ENCODE measurements at regions not wholly inside any gene's neighbourhood (a gene's known extent, or its start where the extent isn't known, plus 50 kb on each side); places are given as distances from the start of the nearest gene placed in this dataset.
"Not testable (repeated sequence)": the region's sequence is repeated elsewhere in the genome, so short reads cannot be mapped to it uniquely, and the experiment has no call there.

DNA sequence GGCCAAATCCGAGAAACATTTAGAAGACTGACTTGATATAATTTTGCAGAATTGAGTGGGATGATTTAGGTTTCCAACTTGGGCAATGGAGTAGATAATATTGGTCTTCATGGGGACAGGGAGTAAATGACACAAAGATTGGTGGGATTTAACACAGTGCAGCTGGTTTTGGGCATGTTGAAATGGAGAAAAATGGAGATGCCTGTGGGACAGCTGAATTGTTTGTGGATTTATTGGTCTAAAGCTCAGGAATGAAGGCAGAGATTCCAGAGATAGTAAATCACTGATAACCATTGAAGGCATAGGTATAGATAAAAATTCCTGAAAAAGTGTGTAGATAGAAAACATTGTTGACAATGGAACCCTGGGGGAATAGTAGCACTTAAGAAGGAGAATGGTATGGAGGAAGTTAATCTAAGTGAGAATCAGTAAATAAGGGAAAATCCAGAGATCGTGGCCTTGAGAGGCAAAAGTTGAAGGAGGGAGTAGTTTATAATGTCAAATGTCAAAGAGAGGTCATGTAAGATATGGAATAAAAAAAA lies 120.9 kb upstream of the ATP2B1 start:
- no peak overlapping the region for H3K4me3 Mint-ChIP-seq
- H3K27ac Mint-ChIP-seq, result no peak overlapping the region
- ATAC-seq (ENCODE audit: low read depth), result no peak
- POLR2A ChIA-PET, result no interaction called here
- H3K36me3 Mint-ChIP-seq, result no peaks in the 10 kb centered on the region
- peaks cover 3% of the 10 kb centered on the region for H3K27me3 Mint-ChIP-seq
- H3K9me3 Mint-ChIP-seq, result no peaks in the 10 kb centered on the region
- H3K4me1 Mint-ChIP-seq, result no peaks in the 10 kb centered on the region
- no peak for DNase-seq

DNA sequence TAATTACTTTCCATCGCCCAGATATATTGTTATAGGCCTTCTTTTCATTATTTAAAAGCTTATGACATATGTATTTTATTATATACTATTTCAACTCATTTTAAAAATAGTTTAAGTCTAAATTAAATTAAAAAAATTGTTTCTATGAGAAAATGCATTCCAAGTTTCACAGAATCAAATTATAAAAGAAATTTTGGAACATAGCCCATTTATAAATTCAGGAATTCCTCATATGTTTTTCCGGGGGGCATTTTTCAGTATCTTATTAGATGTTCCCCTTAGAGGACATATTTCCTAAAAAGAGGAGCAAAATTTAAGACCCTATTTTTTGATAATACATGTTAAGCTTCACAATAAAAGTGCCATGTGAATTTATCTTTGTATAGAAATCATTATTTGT lies 119.9 kb upstream of the ATP2B1 start:
- no peaks in the 10 kb centered on the region for H3K4me1 Mint-ChIP-seq
- H3K27me3 Mint-ChIP-seq, result peaks cover 3% of the 10 kb centered on the region
- DNase-seq (no peak), ATAC-seq (ENCODE audit: low read depth) (no peak)
- H3K4me3 Mint-ChIP-seq, result no peak overlapping the region
- H3K36me3 Mint-ChIP-seq, result no peaks in the 10 kb centered on the region
- no peak overlapping the region for H3K27ac Mint-ChIP-seq
- POLR2A ChIA-PET, result no interaction called here
- H3K9me3 Mint-ChIP-seq, result no peaks in the 10 kb centered on the region

DNA sequence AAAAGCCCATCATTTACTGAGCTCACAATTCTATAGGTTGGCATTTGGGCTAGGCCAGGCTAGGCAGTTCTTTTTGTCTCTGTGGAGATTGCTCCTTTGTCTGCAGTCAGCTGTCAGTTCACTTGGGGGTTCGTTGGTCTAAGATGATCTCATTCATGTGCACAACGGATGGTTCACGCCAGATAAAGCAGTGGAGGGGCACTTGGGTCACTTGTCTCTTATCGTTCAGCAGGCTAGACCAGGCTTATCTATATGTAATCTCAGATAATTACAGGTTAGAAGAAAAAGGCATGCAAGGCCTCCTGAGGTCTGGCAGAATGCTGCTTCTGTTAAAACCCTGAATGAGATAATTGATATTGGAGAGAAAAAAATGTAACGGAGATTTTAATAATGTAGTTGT lies 119.0 kb upstream of the ATP2B1 start:
- H3K4me1 Mint-ChIP-seq, result no peaks in the 10 kb centered on the region
- H3K27ac Mint-ChIP-seq, result no peak overlapping the region
- ATAC-seq (ENCODE audit: low read depth), result no peak
- DNase-seq, result no peak
- H3K4me3 Mint-ChIP-seq, result no peak overlapping the region
- no peaks in the 10 kb centered on the region for H3K36me3 Mint-ChIP-seq
- POLR2A ChIA-PET, result no interaction called here
- no peaks in the 10 kb centered on the region for H3K9me3 Mint-ChIP-seq
- H3K27me3 Mint-ChIP-seq, result peaks cover 3% of the 10 kb centered on the region

DNA sequence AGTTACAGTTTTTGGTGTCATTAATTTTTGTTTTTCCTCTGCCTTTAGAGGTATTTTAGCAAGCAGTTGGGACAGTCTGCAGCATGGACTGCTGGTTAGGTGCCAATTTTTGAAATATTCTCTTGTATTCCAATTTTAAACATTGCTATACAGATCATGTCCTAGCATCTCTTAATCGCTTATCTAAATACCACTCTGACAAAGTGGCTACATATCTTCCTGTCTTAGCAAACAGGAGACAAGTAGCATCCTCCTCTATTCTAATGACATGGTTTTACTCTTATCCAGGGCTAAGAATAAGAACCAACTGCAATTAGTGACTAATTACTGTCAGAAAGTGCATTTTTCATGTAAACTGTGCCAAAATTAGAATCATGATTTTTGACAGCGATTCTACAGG lies 117.8 kb upstream of the ATP2B1 start:
- H3K4me1 Mint-ChIP-seq, result no peaks in the 10 kb centered on the region
- DNase-seq (no peak), ATAC-seq (ENCODE audit: low read depth) (no peak)
- POLR2A ChIA-PET, result no interaction called here
- H3K36me3 Mint-ChIP-seq, result no peaks in the 10 kb centered on the region
- no peak overlapping the region for H3K27ac Mint-ChIP-seq
- no peaks in the 10 kb centered on the region for H3K9me3 Mint-ChIP-seq
- H3K27me3 Mint-ChIP-seq, result peaks cover 3% of the 10 kb centered on the region
- no peak overlapping the region for H3K4me3 Mint-ChIP-seq

DNA sequence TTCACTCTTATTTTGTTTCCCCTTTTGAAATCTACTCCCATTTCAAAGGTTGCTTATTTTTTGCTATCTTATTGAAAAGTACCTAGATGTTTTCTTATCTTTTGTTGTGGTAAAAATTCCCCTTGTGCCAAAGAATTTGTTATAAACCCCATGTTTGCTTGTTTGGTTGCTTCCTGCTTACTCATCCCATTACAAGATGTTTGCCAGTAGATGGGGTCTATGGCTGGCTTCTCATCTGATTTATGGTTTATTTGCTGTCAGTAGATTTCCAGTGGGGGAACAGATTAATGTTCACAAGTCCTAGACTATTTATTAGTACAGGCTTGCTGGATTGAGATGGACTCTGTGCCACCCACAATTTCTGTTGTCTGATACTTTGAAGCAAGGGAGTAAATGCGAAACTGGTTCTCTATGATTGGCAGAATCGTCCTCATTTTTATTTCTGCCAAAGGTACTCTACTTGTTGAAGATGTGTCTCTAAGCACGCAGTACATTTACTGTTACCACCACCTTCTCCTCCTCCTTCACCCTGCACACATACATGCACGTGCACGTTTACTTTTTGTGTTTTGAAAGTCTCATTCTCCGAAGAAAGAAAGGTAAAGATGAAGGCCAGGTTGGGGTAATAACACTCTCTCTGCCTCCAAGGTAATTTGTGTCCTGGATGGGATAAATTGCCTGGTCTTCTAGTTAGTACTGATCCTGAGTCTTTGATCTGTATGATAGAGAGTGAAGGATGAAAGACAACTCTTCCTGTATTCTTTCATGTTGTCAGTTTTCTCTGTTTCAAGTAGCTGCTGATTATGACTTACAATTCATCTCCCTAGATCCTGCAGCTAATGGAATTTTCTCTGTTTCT lies 117.2 kb upstream of the ATP2B1 start:
- H3K36me3 Mint-ChIP-seq, result no peaks in the 10 kb centered on the region
- no peaks in the 10 kb centered on the region for H3K4me1 Mint-ChIP-seq
- DNase-seq (no peak), ATAC-seq (ENCODE audit: low read depth) (no peak)
- no peak overlapping the region for H3K27ac Mint-ChIP-seq
- no peak overlapping the region for H3K4me3 Mint-ChIP-seq
- H3K27me3 Mint-ChIP-seq, result peaks cover 3% of the 10 kb centered on the region
- H3K9me3 Mint-ChIP-seq, result no peaks in the 10 kb centered on the region
- POLR2A ChIA-PET, result no interaction called here

DNA sequence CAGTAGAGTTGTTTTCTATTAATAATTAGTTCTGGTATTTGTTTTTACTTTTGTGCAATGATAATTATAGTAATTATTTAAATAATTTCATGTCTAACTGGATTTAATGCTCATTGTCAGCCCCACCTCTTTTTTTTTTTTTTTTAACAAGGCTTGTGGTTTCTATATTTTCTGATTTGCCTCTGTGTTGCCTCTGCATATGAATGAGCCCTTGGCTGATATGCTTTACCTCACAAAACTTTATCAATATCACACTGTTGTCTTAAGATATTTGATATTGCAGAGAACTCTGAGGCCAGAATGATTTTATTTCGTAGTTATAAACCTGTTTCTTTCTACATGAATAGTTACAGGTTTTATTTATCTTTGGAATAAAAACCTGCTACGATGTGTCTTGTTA lies 116.2 kb upstream of the ATP2B1 start:
- Mint-ChIP-seq H3K9me3 (peaks cover 1% of the 10 kb centered on the region), H3K27me3 (peaks cover 3% of the 10 kb centered on the region), H3K27ac (no peak overlapping the region), H3K36me3 (peaks cover 2% of the 10 kb centered on the region), H3K4me3 (no peak overlapping the region), H3K4me1 (no peaks in the 10 kb centered on the region)
- POLR2A ChIA-PET, result no interaction called here
- ATAC-seq (ENCODE audit: low read depth), result no peak
- DNase-seq, result no peak

DNA sequence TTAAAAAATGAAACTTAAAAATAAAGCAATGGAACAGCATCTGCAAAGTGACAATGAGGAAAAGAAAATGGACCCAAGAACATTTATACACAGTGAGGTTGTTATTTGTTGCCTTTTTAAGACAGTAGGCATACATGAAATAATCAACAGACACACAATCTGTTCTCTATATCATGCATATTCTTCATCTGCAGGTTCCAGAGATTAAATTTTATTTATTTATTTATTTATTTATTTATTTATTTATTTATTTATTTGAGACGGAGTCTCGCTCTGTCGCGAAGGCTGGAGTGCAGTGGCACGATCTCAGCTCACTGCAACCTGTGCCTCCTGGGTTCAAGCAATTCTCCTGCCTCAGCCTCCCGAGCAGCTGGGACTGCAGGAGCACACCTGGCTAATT lies 114.4 kb upstream of the ATP2B1 start:
- H3K27ac Mint-ChIP-seq; H3K4me3 Mint-ChIP-seq; H3K36me3 Mint-ChIP-seq; ATAC-seq (ENCODE audit: low read depth); DNase-seq; POLR2A ChIA-PET; H3K9me3 Mint-ChIP-seq; H3K27me3 Mint-ChIP-seq; H3K4me1 Mint-ChIP-seq: not testable (repeated sequence)

DNA sequence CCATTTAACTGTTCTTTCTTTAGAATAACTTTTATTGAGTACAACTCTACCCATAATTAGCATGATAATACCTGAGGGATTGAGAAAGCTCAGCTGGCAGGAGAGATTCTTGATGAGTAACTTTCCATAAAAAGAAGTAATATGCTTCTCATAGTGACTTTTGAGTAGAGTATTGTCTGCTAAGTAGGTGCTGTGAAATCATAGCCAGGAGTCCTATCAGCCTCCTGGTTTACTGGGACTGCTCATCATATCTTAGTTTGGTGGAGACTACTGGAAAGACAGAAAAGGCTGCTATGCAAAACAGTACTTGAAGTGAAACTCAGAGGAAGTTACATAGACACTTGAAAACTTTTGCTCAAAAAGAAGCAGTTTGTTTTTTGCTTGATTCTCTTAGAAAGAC lies 113.3 kb upstream of the ATP2B1 start:
- Mint-ChIP-seq H3K27ac (no peak overlapping the region), H3K4me1 (no peaks in the 10 kb centered on the region), H3K4me3 (no peak overlapping the region), H3K9me3 (peaks cover 3% of the 10 kb centered on the region), H3K36me3 (peaks cover 2% of the 10 kb centered on the region), H3K27me3 (no peaks in the 10 kb centered on the region)
- no peak for ATAC-seq (ENCODE audit: low read depth)
- POLR2A ChIA-PET, result no interaction called here
- DNase-seq, result no peak

DNA sequence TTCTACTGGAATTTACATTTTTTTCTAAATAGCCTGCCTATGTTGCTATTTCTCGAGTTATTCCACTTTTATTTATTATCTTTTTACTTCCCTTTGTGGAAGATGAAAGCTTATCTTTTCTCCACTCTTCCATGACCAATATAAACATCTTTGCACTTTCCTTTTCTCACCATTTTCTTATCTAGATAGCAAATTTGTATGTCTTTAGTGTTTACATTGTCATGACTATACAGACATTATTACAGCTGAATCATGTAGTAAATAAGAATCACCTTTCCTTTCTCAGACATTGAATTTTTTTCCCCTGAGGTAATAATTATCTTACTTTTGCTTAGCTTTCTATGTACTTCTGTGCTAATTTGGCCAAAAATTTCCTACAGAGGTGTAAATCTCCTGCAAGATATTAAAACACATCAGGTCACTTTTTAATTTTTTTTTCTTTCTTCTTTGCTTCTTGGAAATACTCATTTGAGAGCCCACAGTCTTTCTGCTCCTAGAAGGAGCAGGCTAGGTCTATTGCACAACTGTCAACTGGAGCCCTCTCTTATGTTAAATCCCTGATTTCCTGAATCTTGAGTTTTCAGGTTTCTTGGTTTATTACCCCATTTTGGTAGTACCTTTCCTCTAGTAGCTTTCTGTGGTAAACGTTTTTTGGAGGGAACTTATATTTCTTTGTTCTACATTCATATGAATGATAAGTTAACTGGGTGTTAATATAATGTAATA lies 109.0 kb upstream of the ATP2B1 start:
- no peaks in the 10 kb centered on the region for H3K4me1 Mint-ChIP-seq
- peaks cover 2% of the 10 kb centered on the region for H3K36me3 Mint-ChIP-seq
- H3K27me3 Mint-ChIP-seq, result no peaks in the 10 kb centered on the region
- H3K4me3 Mint-ChIP-seq, result no peak overlapping the region
- no peak for DNase-seq
- ATAC-seq (ENCODE audit: low read depth), result no peak
- POLR2A ChIA-PET, result no interaction called here
- peaks cover 3% of the 10 kb centered on the region for H3K9me3 Mint-ChIP-seq
- H3K27ac Mint-ChIP-seq, result no peak overlapping the region

DNA sequence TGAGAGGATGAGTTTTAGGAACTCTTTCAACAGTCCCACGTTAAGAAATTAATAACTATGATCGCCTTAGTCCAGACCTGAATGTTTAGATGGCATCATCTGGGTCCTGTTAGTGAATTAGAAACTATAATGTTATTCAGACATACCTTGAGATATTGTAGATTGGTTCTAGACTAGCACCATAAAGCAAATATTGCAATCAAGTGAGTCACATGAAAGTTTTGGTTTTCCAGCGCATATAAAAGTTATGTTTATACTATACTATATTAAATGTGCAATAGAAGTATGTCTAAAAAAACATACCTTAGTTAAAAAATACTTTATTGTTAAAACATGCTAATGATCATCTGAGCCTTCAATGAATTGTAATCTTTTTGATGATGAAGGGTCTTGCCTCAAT lies 106.6 kb upstream of the ATP2B1 start:
- POLR2A ChIA-PET, result no interaction called here
- ATAC-seq (ENCODE audit: low read depth) (no peak), DNase-seq (no peak)
- Mint-ChIP-seq H3K36me3 (peaks cover 2% of the 10 kb centered on the region), H3K4me1 (no peaks in the 10 kb centered on the region), H3K27ac (no peak overlapping the region), H3K9me3 (peaks cover 3% of the 10 kb centered on the region), H3K4me3 (no peak overlapping the region), H3K27me3 (no peaks in the 10 kb centered on the region)

DNA sequence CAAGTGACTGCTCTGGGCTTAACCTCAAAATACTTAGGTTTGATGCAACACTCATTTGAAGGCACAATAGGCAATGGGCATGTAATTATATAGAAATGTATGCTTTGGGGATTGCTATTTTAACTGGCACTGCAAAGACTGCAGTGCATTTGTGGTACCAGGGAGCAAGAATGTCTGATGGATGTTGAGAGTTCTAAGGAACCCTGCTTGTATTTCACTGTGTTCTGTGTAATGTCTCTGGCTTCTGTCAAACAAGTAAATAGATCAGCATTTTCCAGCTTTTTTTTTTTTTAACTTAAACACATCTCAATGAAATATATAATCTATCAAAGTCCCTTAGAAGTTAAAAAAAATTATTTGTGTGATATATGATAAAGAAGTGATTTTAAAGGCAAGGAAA lies 94.8 kb upstream of the ATP2B1 start:
- ATAC-seq (ENCODE audit: low read depth), result no peak
- no peak overlapping the region for H3K27ac Mint-ChIP-seq
- H3K9me3 Mint-ChIP-seq, result peaks cover 1% of the 10 kb centered on the region
- no peak for DNase-seq
- H3K4me3 Mint-ChIP-seq, result no peak overlapping the region
- no peaks in the 10 kb centered on the region for H3K36me3 Mint-ChIP-seq
- no peaks in the 10 kb centered on the region for H3K4me1 Mint-ChIP-seq
- no peaks in the 10 kb centered on the region for H3K27me3 Mint-ChIP-seq
- POLR2A ChIA-PET, result no interaction called here

DNA sequence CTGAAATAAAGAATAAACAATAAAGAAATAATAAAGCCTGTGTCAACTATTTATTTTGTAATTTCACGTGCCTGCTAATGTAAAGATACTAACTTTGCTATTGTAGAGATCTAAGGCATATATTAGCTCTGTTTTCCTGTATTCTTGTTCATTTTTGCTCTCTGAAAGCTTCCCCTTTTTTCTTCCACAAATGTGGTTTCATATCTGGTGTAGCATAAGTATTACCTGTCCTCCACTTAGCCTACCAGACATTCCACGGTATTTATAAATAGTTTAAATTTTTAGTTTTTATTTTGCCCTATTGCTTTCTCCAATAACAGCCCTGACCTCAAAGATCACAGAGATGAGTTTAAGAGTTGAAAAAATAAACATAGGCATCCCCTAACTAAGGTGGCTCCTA lies 92.6 kb upstream of the ATP2B1 start:
- ATAC-seq (ENCODE audit: low read depth) (no peak), DNase-seq (no peak)
- no peaks in the 10 kb centered on the region for H3K27me3 Mint-ChIP-seq
- H3K4me3 Mint-ChIP-seq, result no peak overlapping the region
- H3K4me1 Mint-ChIP-seq, result no peaks in the 10 kb centered on the region
- H3K36me3 Mint-ChIP-seq, result no peaks in the 10 kb centered on the region
- H3K27ac Mint-ChIP-seq, result no peak overlapping the region
- POLR2A ChIA-PET, result no interaction called here
- H3K9me3 Mint-ChIP-seq, result no peaks in the 10 kb centered on the region

DNA sequence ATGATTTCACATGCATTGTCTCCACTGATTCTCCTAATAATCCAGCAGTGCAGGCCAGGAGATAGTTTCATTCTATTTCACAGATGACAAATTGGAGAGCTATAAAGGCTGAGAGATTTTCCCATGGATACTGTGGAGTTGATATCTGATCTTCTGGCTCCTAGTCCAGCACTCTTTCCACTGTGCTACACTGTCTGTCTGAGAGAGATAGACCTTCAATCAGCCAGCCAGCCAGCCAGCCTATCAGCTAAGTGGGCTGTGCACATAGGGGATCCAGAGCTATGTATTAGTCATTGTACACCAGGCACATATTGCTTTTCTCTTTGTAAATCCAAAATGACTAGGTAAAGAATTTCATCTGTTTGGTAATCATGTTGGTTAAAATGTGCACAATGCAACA lies 91.8 kb upstream of the ATP2B1 start:
- Mint-ChIP-seq H3K4me3 (no peak overlapping the region), H3K9me3 (no peaks in the 10 kb centered on the region), H3K36me3 (no peaks in the 10 kb centered on the region), H3K27ac (no peak overlapping the region), H3K27me3 (no peaks in the 10 kb centered on the region), H3K4me1 (no peaks in the 10 kb centered on the region)
- ATAC-seq (ENCODE audit: low read depth) (no peak), DNase-seq (no peak)
- POLR2A ChIA-PET, result no interaction called here

DNA sequence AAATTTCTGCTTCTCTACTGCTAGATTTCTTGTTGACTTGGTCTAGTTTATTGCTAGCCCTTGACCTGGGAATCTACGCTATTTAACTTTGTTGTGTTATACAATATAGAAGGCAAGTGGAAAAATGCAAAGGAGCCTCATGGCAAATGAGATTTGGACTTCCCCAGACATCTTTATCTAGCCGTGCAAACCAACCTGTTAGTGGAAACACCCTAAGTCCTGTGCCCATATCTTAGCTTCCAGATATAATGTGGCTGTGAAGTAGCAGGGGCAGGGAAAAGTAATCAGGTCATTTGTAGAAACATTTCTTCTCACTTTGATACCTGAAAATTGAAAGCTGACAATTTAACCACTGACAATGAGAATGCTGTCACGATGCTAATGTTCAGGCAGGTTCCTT lies 90.7 kb upstream of the ATP2B1 start:
- no peak for ATAC-seq (ENCODE audit: low read depth)
- Mint-ChIP-seq H3K36me3 (no peaks in the 10 kb centered on the region), H3K27ac (no peak overlapping the region), H3K4me1 (no peaks in the 10 kb centered on the region), H3K9me3 (peaks cover 2% of the 10 kb centered on the region), H3K27me3 (no peaks in the 10 kb centered on the region), H3K4me3 (no peak overlapping the region)
- POLR2A ChIA-PET, result no interaction called here
- no peak for DNase-seq
